ENCODE measurements at regions not wholly inside any gene's neighbourhood (a gene's known extent, or its start where the extent isn't known, plus 50 kb on each side); places are given as distances from the start of the nearest gene placed in this dataset.

DNA sequence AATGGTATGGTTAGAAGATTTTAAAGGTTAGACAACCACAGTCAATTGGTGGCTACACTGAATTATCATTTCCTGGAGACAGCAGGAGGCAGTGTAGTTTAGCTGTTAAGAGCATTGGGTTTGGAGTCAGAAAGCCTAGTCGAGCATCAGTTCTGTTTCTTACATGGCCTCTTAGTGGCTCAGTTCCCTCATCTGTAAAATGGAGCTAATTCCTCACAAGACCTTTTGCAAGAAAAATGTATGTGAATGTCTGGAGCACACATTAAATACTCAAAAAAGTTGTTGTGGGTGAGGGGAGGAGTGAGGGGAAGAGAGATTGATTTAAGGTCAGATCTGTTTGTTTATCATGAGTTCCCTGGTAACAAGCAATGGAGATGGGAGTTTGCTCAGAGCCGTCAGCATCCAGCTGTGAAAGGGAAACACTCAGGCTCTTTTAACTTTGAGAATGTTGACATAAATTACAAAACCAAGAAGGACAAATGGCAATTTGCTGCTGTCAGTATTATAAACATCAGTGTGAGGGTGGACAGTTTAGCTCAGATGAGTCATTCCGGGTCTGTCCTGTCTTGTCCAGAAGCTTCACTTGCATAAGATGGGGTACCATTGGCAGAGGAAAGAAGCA, 98.2 kb upstream of the PGRMC2 start (continued):
- TF ChIP-seq ZNF24 (tag by site-specific recombination; IDR thresholded peaks at IDR 0.05) (peak; percentile 63; the same call in 1 of the 2 replicates), ZNF621 (tag by site-specific recombination; IDR thresholded peaks at IDR 0.05) (no peak), ZNF654 (tag by site-specific recombination; IDR thresholded peaks at IDR 0.05; ENCODE audit: low read depth) (peak; percentile 36), SCRT1 (tag by site-specific recombination; IDR thresholded peaks at IDR 0.05; ENCODE audit: borderline replicate concordance) (no peak), ZNF600 (tag by site-specific recombination; IDR thresholded peaks at IDR 0.05) (no peak), SP2 (tag by site-specific recombination; IDR thresholded peaks at IDR 0.05) (no peak), ZNF133 (tag by site-specific recombination; IDR thresholded peaks at IDR 0.05) (no peak), ZNF324 (tag by site-specific recombination; IDR thresholded peaks at IDR 0.05) (no peak), ZBTB6 (tag by site-specific recombination; IDR thresholded peaks at IDR 0.05) (no peak), WT1 (tag by site-specific recombination; IDR thresholded peaks at IDR 0.05) (peak; percentile 89), TCF7L2 (IDR thresholded peaks at IDR 0.05; ENCODE audit: borderline replicate concordance, low read depth, low read length) (peak; percentile 56; the same call in 1 of the 2 replicates), ZSCAN30 (tag by site-specific recombination; IDR thresholded peaks at IDR 0.05) (peak; percentile 58), ZIC2 (tag by site-specific recombination; IDR thresholded peaks at IDR 0.05) (peak; percentile 27; the same call in 1 of the 2 replicates), SP7 (tag by site-specific recombination; IDR thresholded peaks at IDR 0.05) (peak; percentile 87), ZEB2 (tag by site-specific recombination; IDR thresholded peaks at IDR 0.05) (peak; percentile 89), ZNF596 (tag by site-specific recombination; IDR thresholded peaks at IDR 0.05) (no peak), FEZF1 (tag by site-specific recombination; IDR thresholded peaks at IDR 0.05) (peak; percentile 81), ZNF354C (tag by site-specific recombination; IDR thresholded peaks at IDR 0.05; ENCODE audit: borderline replicate concordance, low read depth) (no peak), MEIS1 (CRISPR knock-in tag; IDR thresholded peaks at IDR 0.05; ENCODE audit: borderline replicate concordance) (no peak), ZNF660 (tag by site-specific recombination; IDR thresholded peaks at IDR 0.05) (no peak)
- TF ChIP-seq, protein P1, sequence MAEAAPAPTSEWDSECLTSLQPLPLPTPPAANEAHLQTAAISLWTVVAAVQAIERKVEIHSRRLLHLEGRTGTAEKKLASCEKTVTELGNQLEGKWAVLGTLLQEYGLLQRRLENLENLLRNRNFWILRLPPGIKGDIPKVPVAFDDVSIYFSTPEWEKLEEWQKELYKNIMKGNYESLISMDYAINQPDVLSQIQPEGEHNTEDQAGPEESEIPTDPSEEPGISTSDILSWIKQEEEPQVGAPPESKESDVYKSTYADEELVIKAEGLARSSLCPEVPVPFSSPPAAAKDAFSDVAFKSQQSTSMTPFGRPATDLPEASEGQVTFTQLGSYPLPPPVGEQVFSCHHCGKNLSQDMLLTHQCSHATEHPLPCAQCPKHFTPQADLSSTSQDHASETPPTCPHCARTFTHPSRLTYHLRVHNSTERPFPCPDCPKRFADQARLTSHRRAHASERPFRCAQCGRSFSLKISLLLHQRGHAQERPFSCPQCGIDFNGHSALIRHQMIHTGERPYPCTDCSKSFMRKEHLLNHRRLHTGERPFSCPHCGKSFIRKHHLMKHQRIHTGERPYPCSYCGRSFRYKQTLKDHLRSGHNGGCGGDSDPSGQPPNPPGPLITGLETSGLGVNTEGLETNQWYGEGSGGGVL (tag by site-specific recombination; IDR thresholded peaks at IDR 0.05), result no peak
- TF ChIP-seq, protein P2, sequence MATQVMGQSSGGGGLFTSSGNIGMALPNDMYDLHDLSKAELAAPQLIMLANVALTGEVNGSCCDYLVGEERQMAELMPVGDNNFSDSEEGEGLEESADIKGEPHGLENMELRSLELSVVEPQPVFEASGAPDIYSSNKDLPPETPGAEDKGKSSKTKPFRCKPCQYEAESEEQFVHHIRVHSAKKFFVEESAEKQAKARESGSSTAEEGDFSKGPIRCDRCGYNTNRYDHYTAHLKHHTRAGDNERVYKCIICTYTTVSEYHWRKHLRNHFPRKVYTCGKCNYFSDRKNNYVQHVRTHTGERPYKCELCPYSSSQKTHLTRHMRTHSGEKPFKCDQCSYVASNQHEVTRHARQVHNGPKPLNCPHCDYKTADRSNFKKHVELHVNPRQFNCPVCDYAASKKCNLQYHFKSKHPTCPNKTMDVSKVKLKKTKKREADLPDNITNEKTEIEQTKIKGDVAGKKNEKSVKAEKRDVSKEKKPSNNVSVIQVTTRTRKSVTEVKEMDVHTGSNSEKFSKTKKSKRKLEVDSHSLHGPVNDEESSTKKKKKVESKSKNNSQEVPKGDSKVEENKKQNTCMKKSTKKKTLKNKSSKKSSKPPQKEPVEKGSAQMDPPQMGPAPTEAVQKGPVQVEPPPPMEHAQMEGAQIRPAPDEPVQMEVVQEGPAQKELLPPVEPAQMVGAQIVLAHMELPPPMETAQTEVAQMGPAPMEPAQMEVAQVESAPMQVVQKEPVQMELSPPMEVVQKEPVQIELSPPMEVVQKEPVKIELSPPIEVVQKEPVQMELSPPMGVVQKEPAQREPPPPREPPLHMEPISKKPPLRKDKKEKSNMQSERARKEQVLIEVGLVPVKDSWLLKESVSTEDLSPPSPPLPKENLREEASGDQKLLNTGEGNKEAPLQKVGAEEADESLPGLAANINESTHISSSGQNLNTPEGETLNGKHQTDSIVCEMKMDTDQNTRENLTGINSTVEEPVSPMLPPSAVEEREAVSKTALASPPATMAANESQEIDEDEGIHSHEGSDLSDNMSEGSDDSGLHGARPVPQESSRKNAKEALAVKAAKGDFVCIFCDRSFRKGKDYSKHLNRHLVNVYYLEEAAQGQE (tag by site-specific recombination; IDR thresholded peaks at IDR 0.05), result no peak

All from HEK293 (cell line).